Right ventricle myocardium superior (tissue), 1 donor: ENCODE measurements at regions not wholly inside any gene's neighbourhood (a gene's known extent, or its start where the extent isn't known, plus 50 kb on each side); places are given as distances from the start of the nearest gene placed in this dataset.
"Not testable (repeated sequence)": the region's sequence is repeated elsewhere in the genome, so short reads cannot be mapped to it uniquely, and the experiment has no call there.

ENCODE experiments used
- ATAC-seq: fragments of 200-7000 bp; cut with Tn5 transposase; one replicate; pipeline ENCODE4 v1.9.1; 2020; ENCODE audit warnings: mild to moderate bottlenecking; ENCODE audit not compliant: poor library complexity
- DNase-seq: peaks from one replicate; pipeline ENCODE4 v3.0.0-alpha.2; 2020
- intact Hi-C: fragments of 100-400 bp; cut with DNase I; formaldehyde crosslinking; loops from one replicate; pipeline ENCODE4 v1.11.2; 2022
- donor health status: DM: no; HTN: yes; CAD: no; lungs with severe emphysema.

DNA sequence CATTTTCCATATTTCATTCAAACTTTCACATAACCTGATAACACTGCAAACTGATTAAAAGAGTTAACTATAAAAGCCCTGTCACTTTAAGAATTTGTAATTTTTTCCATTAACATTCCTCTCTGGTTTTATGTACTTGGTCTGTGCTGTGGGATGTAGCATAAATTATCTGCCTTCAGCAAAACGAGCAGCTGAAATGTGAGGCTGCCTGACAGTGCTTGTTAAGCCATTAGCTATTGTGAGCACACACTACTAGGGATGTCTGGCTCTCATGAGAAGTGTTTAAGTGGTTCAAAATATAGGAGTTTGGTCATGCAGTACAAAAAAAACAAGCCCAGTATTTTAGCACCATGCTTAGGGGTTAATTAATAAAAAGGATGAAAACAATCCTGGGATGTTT lies 63.0 kb downstream of the HOXA1 start:
- no peak for ATAC-seq
- intact Hi-C loops, result no loop called here

GRCh38 chr7:27031289-27032172 lies 64.3 kb downstream of the HOXA1 start:
- intact Hi-C loops, result no loop called here
- no peak for DNase-seq
- ATAC-seq, result peak; percentile 91

More for the DNA sequence above, 63.0 kb downstream of the HOXA1 start:
- DNase-seq, result no peak

DNA sequence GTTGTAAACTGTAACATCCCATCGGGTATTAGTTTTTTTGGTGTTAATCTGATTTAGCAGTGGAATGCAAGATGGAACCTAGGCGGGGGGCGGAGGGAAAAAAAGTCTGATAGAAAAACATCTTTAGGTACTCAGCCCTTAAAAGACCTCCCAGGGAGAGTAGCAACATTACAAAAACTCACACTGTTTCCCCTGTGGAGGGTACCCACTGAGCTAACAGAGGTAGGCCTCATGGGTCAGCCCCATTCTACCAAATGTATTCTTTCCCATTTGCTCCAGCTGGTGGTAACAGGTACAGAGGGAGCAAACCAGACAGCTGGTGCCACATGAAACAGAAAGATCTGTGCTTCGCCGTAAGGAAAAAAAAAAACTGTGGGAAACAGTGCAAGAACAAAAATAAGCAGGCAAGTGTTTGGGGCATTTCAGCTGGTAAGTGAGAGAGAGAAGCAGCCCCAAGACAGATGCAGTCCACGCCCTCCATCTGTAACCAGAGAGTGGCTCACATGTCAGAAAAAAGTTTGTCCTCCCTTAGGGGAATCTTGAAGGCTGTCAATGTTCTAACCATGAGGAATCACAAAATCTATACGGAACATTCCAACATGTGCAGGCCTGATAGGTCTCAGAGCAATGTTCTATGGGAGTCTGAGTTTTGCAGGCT lies 65.3 kb downstream of the HOXA1 start:
- DNase-seq (no peak), ATAC-seq (no peak)
- intact Hi-C loops, result no loop called here

GRCh38 chr7:27025270-27025669 lies 70.5 kb downstream of the HOXA1 start:
- intact Hi-C loops, result no loop called here
- ATAC-seq, result no peak
- DNase-seq, result no peak

- no peak for ATAC-seq
- intact Hi-C loops, result no loop called here
- no peak for DNase-seq
These were observed 85.7 kb downstream of the HOXA1 start for GRCh38 chr7:27010068-27010467.

DNA sequence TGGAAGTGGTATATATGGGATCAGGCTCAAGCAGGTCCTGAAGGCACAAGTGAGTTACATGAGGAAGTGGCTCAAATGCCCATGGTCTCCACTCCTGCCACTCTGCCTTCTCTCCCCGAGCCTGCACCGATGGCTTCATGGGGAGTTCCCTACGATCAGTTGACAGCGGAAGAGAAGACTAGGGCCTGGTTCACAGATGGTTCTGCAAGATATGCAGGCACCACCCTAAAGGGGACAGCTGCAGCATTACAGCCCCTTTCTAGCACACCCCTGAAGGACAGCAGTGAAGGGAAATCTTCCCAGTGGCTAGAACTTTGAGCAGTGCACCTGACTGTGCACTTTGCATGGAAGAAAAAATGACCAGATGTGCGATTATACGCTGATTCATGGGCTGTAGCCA lies 95.3 kb downstream of the HOXA1 start:
- ATAC-seq (no peak), DNase-seq (no peak)
- intact Hi-C loops, result no loop called here

- ATAC-seq, intact Hi-C loops, DNase-seq: not testable (repeated sequence)
These were observed 97.5 kb downstream of the HOXA1 start for GRCh38 chr7:26998284-26998683.

DNA sequence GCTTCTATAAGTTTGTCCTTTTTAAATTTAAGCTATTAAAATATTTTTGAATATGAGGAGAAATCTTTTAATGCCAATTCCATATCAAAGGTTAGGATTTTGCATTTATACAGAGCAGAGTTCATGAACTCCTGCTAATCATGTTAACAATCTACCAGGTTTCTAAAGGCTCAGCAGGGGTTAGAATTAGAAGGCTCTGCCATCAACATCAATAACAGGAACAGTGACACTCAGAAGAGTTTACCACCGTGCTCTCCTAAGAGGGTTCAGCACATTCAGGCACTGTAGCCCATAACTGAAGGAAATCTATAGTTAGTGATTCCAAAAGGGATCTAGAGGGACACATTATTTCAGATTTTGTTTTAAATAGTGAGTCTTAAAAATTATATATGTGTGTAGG lies 100.1 kb downstream of the HOXA1 start:
- intact Hi-C loops, result no loop called here
- DNase-seq, result no peak
- ATAC-seq, result no peak

DNA sequence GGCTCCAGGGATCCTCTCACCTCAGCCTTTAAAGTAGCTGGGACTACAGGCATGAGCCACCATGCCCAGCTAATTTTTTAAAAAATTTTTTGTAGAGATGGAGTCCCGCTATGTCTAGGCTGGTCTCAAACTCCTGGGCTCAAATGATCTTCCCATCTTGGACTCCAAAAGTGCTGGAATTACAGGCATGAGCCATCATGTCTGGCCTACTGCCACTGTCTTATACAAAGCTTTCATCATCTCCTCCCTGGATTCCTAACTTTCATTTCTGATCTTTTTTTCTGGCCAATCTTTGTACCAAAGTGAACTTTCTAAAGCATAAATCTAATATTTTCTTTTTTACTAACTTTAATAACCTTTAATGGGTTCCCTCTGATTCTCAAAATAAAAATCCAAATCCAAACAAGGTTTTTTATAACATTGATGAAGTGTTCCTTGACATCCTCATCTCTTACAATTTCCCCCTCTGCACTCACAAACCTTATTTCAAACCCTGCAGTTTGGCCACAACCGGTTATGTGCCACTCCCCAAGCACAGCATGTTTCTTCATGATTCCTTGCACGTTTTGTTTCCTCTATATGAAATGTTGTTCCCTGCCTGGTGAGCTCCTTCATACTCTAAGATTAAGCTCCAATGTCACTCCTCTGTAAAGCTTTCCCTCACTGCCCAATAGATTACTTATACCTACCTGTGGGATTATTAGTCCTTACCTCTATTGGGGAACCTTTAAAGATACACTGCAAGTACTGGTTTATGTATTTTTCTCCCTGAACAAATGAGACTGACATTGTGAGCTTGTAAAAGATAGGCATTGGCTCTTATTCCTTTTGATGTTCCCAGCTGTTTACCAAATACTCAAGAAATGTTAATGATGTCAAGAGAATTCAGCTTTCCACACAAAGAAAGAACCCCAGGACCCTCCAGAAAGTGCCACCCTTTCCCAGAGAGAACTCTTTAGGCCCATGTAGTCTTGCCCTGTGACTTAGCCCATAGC lies 101.7 kb downstream of the HOXA1 start:
- intact Hi-C loops, result no loop called here
- ATAC-seq (no peak), DNase-seq (no peak)

GRCh38 chr7:26992670-26993069 lies 103.1 kb downstream of the HOXA1 start:
- DNase-seq (no peak), ATAC-seq (no peak)
- intact Hi-C loops, result no loop called here

DNA sequence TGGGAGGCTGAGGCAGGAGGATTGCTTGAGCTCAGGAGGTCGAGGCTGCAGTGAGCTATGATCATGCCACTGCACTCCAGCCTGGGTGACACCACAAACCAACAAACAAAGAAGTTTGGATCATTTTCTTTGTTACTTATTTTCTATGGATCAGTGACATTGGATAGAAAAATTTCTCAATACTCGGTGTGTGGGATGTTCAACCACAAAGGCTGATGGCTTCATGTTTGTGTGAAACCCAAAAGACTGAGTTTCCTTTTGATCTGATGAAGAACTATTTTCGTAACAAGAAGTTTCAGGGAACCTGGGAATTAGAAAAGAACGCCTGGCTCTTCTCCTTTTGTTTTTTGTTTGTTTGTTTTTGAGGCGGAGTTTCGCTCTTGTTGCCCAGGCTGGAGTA lies 104.0 kb downstream of the HOXA1 start:
- no peak for ATAC-seq
- no peak for DNase-seq
- intact Hi-C loops, result no loop called here

DNA sequence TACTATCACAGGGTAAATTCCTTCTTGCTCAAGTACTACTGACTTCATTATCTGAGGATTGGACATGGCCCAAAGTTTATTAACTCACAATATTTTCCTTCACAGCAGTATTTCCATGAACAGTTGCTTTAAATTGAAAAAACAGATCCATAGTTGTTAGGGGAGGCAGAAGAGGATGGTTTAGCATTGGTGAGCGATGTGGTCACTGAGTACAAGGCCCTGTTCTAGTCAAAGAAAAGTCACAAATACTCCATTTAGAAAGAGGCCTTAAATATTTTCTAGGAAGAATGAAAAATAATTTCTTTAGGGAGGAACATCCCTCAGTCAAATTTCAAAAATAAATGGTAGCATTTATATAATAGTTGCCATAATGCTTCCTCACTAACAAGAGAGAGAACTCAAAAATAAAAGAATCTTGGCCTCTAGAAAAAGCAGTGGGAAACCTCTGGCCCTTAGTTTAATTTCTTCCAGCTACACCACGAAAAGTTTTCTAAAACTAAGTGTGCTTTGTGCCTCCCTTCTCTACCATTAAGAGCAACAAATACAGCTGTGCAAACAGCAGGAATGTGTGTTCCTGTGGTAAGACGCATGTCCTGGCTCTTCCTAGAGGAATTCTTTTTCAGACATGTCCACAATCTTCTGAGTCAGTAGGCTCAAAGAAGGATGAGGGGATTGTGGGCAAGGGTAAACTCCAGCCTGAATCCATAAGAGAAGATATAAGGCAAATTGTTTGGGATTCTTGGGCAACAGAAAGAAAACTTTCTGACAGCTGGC lies 105.7 kb downstream of the HOXA1 start:
- intact Hi-C loops, result no loop called here
- ATAC-seq (no peak), DNase-seq (no peak)

- intact Hi-C loops, result no loop called here
- ATAC-seq, result no peak
These were observed 106.9 kb downstream of the HOXA1 start for GRCh38 chr7:26988836-26989374.

DNA sequence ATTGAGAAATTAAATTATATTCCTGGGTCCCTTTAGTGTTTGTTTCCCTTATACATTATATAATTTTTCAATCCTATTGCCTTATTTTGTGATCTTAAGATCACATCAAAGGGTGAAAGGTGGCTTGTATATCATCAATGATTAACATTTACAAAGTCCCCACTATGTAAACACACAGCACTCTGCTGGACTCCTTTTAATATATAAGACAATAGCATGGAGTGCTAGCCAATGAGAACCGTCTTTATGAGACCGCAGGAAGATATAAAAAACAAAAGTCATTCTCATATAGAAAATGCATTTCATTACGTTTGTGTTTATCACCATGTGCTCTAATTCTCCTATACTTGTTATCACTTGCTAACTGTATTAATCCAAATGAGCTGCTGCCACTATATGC lies 108.5 kb downstream of the HOXA1 start:
- intact Hi-C loops, result no loop called here
- no peak for ATAC-seq
- no peak for DNase-seq

More at GRCh38 chr7:26988836-26989374, 106.9 kb downstream of the HOXA1 start:
- no peak for DNase-seq

DNA sequence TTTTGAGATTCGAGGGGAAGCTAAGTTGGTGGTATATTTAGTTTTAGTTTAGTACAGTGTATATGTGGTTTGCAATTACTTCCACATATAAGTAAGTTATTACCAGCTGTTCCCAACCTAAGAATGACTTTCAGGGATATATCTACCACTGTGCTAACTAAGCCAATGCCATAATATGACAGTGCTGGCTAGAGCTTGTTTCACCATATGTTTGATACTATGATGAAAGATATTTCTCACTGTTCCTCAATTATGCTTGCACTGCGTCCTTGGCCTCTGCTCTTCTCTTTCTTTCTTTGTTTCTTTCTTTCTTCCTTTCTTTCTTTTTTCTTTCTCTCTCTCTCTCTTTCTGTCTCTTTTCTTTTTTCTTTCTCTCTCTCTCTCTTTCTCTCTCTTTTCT lies 113.8 kb upstream of the SKAP2 start:
- no peak for ATAC-seq
- no peak for DNase-seq
- intact Hi-C loops, result no loop called here

- intact Hi-C loops, result no loop called here
- DNase-seq, result no peak
- ATAC-seq, result no peak
These were observed 112.5 kb upstream of the SKAP2 start for GRCh38 chr7:26976840-26977239.

DNA sequence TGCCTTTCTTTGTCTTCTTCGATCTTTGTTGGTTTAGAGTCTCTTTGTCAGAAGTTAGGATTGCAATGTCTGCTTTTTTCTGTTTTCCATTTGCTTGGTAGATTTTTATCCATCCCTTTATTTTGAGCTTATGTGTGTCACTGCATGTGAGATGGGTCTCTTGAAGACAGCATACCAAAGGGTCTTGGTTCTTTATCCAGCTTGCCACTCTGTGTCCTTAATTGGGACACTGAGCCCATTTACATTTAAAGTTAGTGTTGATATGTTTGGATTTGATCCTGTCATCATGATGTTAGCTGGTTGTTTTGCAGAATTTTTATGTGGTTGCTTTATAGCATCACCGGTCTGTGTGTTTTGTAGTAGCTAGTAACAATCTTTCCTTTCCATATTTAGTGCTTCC lies 107.5 kb upstream of the SKAP2 start:
- ATAC-seq, DNase-seq, intact Hi-C loops: not testable (repeated sequence)

DNA sequence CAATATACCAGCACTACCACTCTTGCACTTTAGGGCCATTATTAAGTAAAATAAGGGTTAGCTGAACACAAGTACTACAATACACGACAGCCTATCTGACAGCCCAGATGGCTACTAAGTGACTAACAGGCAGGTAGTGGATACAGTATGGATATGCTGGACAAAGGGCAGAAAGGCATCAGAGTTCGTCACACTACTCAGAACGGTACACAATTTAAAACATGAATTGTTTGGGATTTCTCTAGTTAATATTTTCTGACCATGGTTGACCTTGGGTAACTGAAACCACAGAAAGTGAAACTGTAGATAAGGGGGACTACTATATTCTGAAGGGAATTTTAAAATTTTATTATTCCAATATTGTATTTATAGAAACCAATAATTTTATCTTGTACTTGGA lies 101.3 kb upstream of the SKAP2 start:
- DNase-seq, result no peak
- no peak for ATAC-seq
- intact Hi-C loops, result no loop called here
